Lower lobe of right lung (tissue), 2 donors: ENCODE measurements at regions not wholly inside any gene's neighbourhood (a gene's known extent, or its start where the extent isn't known, plus 50 kb on each side); places are given as distances from the start of the nearest gene placed in this dataset.

Experiments used
- ATAC-seq, 2 donors: fragments of 200-7000 bp; cut with Tn5 transposase; one replicate each; pipeline ENCODE4 v1.9.1; 2020 to 2022; ENCODE audit warnings: mild to moderate bottlenecking in 2 of 2, moderate library complexity in 2 of 2
- DNase-seq: peaks from one replicate; pipeline ENCODE4 v3.0.0-alpha.2; 2020
- H3K27ac ChIP-seq: fragments of 200-600 bp; one replicate; pipeline ENCODE4 v1.8.0; 2022
- H3K27me3 ChIP-seq: fragments of 200-600 bp; one replicate; pipeline ENCODE4 v1.8.0; 2022; ENCODE audit warnings: low read depth
- H3K36me3 ChIP-seq: fragments of 200-600 bp; one replicate; pipeline ENCODE4 v1.8.0; 2022; ENCODE audit warnings: mild to moderate bottlenecking
- H3K4me1 ChIP-seq: fragments of 200-600 bp; one replicate; pipeline ENCODE4 v1.8.0; 2022
- H3K4me3 ChIP-seq: fragments of 200-600 bp; one replicate; pipeline ENCODE4 v1.8.0; 2022; ENCODE audit warnings: mild to moderate bottlenecking
- H3K9me3 ChIP-seq: fragments of 200-600 bp; one replicate; pipeline ENCODE4 v1.8.0; 2022
- intact Hi-C: fragments of 100-400 bp; cut with DNase I; formaldehyde crosslinking; loops from one replicate; pipeline ENCODE4 v1.11.0; 2022
- TF ChIP-seq, protein P1 (sequence below): fragments of 200-600 bp; IDR thresholded peaks from one replicate; pipeline ENCODE4 v1.8.0; 2022; ENCODE audit warnings: antibody characterized with exemption, mild to moderate bottlenecking
- donor health status: DM: no; HTN: yes; CAD: no; lungs with severe emphysema.

DNA sequence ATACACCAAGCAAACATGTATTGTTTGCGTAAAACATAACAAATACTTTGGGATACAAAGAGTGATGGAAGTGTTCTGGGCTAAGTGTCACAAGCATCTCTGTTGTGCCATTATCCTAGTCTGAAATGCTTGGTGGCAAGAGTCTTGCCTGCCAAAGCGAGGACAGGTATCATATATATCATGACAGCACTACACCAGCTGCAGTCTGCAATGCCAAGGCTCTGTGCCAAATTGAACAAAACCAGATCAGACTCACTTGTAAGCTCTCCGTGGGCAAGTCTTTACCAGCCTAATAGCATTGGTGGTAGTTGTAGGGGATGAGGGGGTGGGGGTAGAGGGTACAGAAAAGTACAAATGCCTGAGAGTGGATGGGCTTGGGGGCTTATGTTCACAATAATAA is 119.2 kb downstream of the RWDD3 start:
- H3K27me3 ChIP-seq: no peaks in the 10 kb centered on the region
- intact Hi-C loops: no loop called here
- ATAC-seq: no peak
- no peaks in the 10 kb centered on the region for H3K4me1 ChIP-seq
- no peaks in the 10 kb centered on the region for H3K9me3 ChIP-seq
- TF ChIP-seq, protein P1, sequence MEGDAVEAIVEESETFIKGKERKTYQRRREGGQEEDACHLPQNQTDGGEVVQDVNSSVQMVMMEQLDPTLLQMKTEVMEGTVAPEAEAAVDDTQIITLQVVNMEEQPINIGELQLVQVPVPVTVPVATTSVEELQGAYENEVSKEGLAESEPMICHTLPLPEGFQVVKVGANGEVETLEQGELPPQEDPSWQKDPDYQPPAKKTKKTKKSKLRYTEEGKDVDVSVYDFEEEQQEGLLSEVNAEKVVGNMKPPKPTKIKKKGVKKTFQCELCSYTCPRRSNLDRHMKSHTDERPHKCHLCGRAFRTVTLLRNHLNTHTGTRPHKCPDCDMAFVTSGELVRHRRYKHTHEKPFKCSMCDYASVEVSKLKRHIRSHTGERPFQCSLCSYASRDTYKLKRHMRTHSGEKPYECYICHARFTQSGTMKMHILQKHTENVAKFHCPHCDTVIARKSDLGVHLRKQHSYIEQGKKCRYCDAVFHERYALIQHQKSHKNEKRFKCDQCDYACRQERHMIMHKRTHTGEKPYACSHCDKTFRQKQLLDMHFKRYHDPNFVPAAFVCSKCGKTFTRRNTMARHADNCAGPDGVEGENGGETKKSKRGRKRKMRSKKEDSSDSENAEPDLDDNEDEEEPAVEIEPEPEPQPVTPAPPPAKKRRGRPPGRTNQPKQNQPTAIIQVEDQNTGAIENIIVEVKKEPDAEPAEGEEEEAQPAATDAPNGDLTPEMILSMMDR: no peak
- no peak for DNase-seq
- no peak overlapping the region for H3K4me3 ChIP-seq
- H3K27ac ChIP-seq: no peak overlapping the region
- H3K36me3 ChIP-seq: no peaks in the 10 kb centered on the region

DNA sequence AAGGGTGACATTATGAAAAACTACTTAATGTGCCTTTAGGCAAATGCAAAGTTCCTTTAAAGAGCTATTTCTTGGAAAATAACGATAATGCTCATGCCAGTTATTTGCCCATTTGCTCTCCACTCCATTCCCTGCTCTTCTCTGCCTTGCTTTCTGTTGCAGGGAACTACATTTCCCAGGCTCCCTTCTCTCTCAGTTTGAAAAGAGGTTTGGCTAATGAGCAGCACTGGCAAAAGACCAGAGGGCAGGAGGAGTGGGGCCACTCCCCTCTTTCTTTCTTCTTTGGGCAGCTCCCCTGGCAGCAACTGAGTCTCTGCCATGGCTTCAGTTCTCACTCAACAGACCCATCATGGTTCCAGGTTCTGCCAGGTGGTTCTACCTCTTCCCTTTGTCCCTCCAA is 130.5 kb downstream of the RWDD3 start:
- H3K4me3 ChIP-seq: no peak overlapping the region
- no peak for ATAC-seq
- intact Hi-C loops: no loop called here

DNA sequence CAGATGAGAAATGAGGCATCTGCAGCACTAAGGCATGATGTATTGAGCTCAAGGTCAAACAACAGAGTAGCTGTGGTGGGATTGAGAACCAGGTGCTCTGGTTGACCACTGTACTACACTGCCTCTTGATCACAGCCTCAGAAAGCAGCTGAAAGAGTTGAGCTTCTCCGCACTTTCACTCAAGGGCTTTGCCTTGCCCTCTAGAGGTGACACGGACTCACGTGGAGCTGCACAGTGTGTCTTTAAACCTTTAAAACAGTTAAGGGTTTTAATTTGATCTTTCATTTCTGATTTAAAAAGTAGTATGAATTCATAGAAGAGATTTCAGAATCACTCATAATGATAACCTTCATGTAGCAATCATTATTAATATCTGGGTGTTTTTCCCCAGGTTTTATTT is 132.5 kb downstream of the RWDD3 start:
- ATAC-seq: no peak
- no peak overlapping the region for H3K27ac ChIP-seq
- no peaks in the 10 kb centered on the region for H3K27me3 ChIP-seq
- intact Hi-C loops: no loop called here
- no peak overlapping the region for H3K4me3 ChIP-seq
- TF ChIP-seq, protein P1: no peak
- no peaks in the 10 kb centered on the region for H3K36me3 ChIP-seq
- H3K4me1 ChIP-seq: no peaks in the 10 kb centered on the region
- no peak for DNase-seq
- no peaks in the 10 kb centered on the region for H3K9me3 ChIP-seq

More for the DNA sequence above, 130.5 kb downstream of the RWDD3 start:
- Histone ChIP-seq H3K27ac (no peak overlapping the region), H3K27me3 (no peaks in the 10 kb centered on the region), H3K36me3 (no peaks in the 10 kb centered on the region), H3K9me3 (no peaks in the 10 kb centered on the region), H3K4me1 (no peaks in the 10 kb centered on the region)
- TF ChIP-seq, protein P1: no peak
- DNase-seq: no peak

DNA sequence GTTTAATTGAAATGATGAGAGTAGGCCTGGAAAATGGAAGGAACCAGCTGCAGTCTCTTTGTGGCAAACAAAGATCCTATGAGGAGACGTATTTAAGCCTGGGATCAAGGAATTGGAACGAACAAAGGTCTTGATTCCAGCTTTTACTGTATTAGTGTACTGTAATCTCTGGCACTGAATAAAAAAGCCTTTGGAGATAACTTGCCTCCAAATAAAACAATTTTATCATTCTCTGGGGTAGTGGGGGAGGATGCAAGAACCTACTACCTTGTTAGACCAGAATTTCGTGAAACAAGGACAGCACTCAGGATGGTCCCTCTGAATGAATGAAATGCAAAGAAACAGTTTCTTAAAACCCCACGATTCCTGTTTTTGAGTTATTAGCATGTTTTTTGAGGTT is 134.2 kb downstream of the RWDD3 start:
- Histone ChIP-seq H3K4me3 (no peak overlapping the region), H3K4me1 (no peaks in the 10 kb centered on the region), H3K27ac (no peak overlapping the region), H3K27me3 (no peaks in the 10 kb centered on the region), H3K36me3 (no peaks in the 10 kb centered on the region), H3K9me3 (no peaks in the 10 kb centered on the region)
- ATAC-seq (no peak), DNase-seq (no peak)
- TF ChIP-seq, protein P1: no peak
- intact Hi-C loops: no loop called here

DNA sequence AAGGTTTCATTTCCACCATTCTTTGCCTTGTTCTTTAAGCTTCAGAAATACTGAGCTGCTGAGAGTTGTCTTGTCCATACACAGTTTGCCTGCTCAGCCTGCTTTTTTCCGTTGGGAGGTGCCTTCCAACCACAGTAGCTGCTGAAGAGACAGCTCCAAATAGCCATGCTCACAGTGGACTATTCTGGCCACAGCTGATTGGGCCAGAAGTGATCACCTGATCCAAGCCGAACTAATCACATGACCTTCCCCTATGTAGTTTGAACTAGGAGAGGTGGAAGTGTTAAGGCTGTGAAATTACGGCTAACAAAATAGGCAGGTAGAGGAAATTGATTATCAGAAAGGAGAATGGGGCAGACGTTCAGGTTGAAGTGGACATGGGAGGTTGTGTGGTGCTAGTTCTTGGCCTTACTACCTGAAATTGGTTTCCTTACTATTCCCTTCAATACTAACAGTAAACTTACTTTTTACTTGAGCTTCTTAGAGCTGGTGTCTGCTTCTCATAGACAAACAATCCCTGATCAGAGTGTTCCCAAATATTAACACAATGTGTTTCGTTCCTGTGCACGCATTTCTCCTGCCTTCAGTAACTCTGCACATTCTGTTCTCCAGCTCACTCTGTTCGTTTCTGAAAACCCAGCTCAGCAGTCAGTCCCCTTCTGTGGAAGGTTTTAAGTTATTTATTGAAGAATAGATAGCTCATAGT is 136.1 kb downstream of the RWDD3 start:
- Histone ChIP-seq H3K9me3 (no peaks in the 10 kb centered on the region), H3K27ac (no peak overlapping the region), H3K27me3 (no peaks in the 10 kb centered on the region), H3K4me1 (no peaks in the 10 kb centered on the region), H3K36me3 (no peaks in the 10 kb centered on the region), H3K4me3 (no peak overlapping the region)
- intact Hi-C loops: no loop called here
- ATAC-seq (peak in 1 of 2 donors; percentile 20), DNase-seq (no peak)
- TF ChIP-seq, protein P1: no peak
